ENCODE measurements at regions not wholly inside any gene's neighbourhood (a gene's known extent, or its start where the extent isn't known, plus 50 kb on each side); places are given as distances from the start of the nearest gene placed in this dataset.

GRCh38 chr15:99507504-99508310 is 58.1 kb upstream of the MEF2A start:
- no peak for FAIRE-seq
- no peak for DNase-seq (ENCODE audit: insufficient read length, low spot score)

DNA sequence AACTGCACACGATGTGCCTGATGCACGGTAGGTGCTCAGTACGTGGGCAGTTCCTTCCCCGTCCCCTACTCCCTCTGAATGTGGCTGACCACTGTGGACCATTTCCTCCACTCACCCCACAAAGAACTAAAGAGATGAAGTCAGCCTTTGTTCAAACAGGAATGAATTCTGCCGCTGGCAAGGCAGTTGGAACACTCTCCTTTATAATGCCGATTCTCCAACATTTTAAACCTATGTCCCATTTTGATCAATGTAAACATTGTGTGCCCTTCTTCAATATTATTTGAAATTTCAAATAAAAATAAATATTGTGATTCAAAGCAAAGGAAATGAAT is 57.5 kb upstream of the MEF2A start:
- no peak for DNase-seq (ENCODE audit: insufficient read length, low spot score)
- FAIRE-seq = no peak

DNA sequence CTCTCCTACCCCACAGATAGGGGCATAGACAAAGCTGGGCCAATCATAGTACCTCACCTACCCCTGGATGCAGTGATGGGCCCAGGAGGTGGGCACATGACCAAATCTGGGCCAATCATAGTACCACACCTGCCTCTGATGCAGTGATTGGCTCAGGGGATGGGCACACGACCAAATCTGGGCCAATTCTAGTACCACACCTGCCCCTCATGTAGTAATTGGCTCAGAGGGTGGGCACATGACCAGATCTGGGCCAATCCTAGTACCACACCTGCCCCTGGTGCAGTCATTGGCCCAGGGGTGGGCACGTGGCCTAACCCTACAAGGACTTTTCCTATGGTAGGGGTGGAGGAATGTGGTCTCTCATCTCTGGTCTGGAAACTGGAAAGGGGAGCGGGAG is 56.9 kb upstream of the MEF2A start:
- no peak for DNase-seq (ENCODE audit: insufficient read length, low spot score)
- no peak for FAIRE-seq

DNA sequence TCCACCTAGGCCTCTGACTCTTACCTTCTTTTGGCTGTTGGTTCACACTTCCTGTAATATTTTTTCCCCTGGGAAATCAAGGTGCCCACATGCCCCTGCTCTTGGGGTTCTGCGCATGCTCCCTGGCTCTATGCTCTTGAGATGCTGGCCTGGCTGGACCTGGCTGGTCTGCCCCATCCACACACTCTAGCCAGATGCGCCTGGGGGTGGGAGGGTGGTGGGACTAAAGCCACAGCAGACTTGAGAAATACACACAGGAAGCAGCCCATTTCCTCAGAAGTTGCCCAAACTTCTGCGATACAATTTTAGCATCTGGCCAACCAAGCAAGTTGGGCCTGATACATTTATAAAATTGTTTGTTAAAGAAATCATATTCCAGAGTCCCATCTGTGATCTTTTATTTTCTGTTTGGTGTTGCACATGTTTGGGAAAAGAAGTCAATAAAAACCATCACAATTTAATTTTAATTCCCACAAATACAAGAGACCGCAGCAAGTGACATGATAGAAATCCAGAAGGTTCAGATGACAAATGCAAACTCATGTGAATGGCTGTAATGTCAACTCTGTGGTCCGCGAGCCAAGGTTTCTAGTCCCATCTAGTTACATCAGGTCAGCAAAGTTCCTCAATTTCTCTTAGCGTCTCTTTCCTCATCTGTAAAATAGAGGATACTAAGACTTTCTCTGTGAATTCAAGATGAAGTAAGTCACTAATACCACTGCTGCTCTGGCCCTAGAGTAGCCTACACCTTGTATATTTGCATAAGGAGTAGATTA is 55.9 kb upstream of the MEF2A start:
- FAIRE-seq = no peak
- no peak for DNase-seq (ENCODE audit: insufficient read length, low spot score)

GRCh38 chr15:99511531-99511865 is 54.3 kb upstream of the MEF2A start:
- DNase-seq (ENCODE audit: insufficient read length, low spot score) (no peak), FAIRE-seq (no peak)

- DNase-seq (ENCODE audit: insufficient read length, low spot score) (no peak), FAIRE-seq (no peak)
These were observed 53.7 kb upstream of the MEF2A start for GRCh38 chr15:99511866-99512661.

GRCh38 chr15:99514306-99514705 is 51.5 kb upstream of the MEF2A start:
- DNase-seq (ENCODE audit: insufficient read length, low spot score) (no peak), FAIRE-seq (no peak)
